D341Med (cell line): ENCODE measurements at regions not wholly inside any gene's neighbourhood (a gene's known extent, or its start where the extent isn't known, plus 50 kb on each side); places are given as distances from the start of the nearest gene placed in this dataset.

Experiments used
- DNase-seq: peaks from one replicate; pipeline ENCODE4 v3.0.0; 2012; ENCODE audit warnings: low spot score

DNA sequence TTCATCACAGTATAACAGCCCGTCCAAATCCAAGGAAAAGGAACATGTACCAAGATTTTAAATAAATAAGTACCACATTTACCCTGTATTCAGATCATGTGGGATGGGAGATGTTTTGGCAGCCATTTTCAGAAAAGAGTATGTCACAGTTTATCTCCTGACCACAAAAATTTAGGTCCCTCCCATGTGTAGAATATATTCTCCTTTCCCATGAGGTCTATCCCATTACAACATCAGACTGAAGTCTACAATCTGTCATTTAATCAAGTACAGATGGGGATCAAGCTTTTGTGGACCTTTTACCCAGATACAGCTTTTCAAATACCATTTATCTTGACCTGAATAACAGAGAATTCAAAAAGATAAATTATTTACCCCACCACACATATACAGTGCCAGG is 444.5 kb downstream of the PLOD2 start:
- DNase-seq, result no peak

DNA sequence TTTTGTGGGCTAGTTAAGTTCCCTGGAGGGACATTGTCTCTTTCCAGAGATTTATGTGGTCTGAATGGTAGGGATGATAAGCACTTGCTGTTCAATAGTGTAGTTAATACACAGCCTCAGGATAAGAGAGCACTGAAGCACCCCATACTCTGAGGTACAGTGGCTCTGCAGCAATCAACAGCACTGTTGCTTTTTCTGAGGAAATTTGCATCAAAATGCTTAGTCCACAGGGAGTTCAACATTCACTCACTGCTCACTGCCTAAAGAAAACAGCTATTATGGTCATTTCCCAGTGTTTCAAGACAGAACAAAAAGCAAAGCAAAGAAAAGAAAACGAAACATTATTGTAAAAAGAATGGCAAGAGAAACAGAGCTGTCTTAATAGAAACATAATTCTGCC is 441.9 kb downstream of the PLOD2 start:
- no peak for DNase-seq

DNA sequence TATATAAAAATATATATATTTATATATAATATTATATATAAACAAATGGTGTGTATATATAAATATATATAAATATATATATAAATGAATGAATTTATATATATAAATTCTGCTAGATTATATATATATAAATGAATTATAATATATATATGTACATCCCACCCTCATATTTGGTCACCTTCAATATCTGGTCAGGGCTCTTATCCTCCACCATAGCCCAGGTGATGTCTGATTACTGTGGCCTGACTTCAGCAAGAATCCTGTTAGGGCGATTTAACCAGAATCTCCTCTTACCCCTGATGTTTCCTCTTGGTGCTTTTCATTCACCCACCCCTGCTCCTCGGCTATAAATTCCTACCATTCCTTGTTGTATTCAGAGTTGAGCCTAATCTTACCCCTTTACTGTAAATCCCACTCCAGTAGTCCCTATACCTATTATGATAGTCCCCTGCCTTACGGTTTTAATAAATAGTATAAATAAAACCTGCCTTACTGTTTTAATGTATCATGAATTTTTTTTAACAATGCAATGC is 439.6 kb downstream of the PLOD2 start:
- DNase-seq, result no peak

DNA sequence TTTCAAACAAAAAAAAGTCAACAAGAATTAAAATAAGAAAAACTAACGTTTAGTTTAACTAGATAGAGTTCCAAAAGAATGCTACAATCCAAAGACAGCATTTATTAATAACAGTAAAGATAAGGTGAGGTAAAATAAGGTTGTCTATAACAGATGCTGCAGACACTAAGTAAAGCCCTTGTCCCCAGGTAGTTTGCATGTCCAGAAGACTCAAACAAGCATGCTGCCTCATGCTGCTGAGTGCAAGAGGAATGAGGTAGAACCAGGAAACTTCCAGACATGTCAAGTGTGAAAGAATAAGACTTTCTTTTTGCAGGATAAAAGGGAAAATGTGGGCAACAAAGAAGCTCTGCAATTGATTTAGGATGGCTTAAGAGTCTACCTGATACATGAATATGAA is 439.2 kb downstream of the PLOD2 start:
- DNase-seq, result no peak

DNA sequence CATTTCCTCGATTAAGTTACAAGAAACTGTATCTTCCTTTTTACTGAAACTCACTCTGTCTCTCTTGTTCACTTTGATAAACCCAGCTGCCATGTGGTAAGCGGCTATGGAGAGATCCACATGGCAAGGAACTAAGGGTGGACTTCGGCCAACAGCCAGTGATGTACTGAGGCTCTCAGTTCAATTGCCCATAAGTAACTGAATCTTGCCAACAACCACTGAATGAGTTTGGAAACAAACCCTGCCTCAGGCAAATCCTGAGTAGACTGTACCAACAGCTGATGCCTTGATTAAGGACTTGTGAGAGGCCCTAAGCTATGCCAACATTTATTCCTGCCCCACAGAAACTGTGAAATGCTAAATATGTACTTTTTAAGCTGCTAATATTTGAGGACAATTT is 433.5 kb downstream of the PLOD2 start:
- no peak for DNase-seq

DNA sequence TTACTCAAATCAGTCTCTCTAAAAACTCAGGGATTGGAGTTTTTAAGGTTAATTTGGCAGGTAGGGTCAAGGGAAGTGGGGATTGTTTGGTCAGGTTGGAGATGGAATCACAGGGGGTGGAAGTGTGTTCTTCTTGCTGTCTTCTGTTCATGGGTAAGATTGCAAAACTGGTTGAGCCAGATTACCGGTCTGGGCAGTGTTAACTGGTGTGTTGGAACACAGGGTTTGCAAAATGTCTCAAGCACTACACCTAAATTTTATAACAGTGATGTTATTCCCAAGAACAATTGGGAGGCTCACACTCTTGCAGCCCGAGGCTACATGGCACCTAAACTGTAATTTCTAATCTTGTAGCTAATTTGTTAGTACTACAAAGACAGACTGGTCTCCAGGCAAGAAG is 425.4 kb downstream of the PLOD2 start:
- DNase-seq, result no peak

DNA sequence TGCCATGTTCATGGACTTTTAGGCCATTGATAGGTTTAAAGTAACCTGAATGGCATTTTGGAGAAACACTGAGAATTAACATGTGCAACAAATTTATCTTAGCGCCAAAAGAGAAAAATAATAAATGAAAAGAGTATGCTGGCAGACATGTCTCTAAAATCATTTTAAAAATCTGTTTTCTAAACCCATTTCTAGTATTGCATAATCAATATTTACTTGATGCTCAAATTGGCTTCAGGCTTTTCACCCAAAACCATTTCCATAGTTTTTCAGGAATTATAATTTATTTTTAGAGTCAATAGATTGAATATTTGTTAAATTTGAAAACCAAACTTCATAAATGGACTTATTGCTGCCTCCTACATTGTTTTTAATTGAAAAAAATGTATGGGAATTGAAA is 423.0 kb downstream of the PLOD2 start:
- DNase-seq, result no peak

DNA sequence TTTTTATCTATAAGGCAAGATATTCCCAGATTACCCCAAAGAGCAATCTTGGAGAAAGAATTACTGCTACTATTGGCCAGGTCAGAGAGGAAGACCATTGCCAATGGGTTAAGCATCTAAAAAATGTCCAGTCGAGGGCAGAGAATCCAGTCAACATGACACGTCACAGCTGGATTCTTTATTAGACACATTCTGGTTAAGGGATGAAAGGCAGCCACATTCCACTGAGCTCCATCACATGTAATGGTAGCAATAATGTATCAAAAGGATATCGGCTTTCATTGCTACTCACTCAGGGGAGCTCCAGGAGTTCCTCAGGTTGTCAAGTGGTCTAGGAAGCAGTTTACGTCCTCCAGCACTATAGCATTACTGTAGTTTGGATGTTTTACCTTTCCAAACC is 421.1 kb downstream of the PLOD2 start:
- DNase-seq, result no peak

DNA sequence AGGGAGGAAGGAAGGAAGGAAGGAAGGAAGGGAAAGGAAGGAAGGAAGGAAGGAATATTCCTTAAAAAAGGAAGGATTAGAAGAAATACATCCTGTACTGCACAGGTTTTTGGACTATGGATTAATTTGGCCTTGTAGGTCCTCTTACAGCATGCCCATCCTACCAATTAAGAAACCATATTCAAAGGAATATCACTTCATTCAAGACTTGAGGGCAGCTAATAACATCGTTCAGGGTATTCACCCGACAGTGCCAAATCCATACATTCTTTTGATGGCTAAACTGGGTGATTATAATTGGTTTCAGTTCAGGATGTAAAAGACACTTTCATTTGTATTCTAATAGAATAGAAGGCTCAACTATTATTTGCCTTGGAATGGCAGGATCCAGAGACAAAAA is 410.3 kb downstream of the PLOD2 start:
- no peak for DNase-seq

DNA sequence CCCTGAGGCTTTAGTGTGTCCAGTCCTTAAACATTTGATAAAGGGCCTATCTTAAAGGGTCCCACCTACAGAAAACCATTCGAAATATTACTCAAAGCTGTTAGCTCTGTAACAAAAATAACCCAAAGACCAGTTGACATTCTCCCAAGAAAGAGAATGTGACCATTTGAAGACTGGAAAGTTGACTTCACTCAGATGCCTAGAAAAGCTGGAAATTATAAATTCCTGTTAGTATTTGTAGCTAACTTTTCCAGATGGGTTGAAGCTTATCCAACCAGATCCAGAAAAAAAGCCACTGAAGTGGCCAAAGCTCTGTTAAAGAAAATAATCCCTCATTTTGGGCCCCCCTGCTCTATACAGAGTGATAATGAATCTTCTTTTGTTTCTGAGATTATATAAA is 408.4 kb downstream of the PLOD2 start:
- no peak for DNase-seq

DNA sequence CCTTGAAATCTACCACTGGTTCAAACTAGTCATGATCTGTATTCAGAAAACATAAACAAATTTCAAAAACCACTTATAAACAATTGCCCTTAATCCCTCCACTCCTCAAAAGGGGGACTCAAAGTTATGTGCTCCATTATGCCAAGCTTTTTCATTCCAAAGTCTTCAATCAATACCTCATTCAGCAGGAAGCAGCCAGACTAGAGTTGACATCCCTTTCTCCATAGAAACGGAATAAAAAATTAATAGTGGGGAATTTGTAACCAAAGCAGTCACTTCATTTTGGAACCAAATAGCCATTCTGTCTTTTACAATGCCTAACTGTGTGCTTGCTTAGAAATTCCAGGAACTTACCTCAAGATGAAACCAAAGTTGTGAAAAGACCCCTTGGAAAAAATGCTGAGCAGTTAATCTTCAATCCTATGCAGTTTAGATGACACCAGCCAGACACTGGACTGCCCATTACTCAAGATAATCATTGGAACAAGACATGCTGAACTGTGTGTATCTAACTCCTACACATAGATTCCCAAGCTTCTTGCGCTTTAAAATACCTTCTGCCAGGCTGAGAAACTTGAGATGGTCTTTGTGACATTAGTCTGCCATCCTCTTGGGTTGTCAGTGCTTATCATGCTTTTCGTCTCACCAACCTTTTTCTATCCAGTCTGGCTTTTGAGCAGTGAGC is 406.2 kb downstream of the PLOD2 start:
- DNase-seq, result no peak

DNA sequence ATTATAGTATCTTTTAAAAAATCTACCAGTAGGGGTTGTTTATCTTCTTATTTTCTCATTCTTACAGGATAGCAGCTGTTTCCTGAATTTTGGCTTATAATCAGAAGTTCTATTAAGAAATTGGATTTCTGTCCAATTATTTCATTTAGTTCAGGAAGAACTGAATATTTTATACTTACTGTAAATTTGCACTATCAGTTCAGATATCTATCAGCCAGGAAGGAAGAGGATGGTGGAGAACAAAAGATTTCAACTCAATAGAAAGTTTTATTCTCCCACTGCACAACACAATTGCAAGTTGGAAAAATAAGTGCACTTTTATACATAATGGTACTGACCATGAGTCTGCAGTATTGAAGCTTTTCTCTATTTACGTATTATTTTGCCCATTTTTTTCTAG is 400.9 kb downstream of the PLOD2 start:
- no peak for DNase-seq

DNA sequence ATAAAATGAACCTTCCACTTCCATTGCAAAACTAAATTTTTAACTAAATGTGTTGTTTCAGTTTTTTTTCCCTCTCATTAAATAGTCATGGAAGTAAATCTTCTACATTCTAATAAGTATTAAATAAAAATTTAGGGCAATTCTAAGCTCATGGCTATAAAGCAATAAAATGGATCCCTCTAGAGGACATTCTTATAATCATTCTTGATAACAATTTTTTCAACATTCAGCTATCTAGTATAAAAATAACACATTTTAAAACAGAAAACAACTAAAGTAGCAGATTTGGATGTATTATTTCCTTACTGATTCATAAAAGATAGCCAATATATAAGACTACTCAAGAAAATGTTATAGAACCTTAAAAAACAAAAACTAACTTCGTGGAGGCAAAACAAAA is 393.1 kb downstream of the PLOD2 start:
- no peak for DNase-seq

DNA sequence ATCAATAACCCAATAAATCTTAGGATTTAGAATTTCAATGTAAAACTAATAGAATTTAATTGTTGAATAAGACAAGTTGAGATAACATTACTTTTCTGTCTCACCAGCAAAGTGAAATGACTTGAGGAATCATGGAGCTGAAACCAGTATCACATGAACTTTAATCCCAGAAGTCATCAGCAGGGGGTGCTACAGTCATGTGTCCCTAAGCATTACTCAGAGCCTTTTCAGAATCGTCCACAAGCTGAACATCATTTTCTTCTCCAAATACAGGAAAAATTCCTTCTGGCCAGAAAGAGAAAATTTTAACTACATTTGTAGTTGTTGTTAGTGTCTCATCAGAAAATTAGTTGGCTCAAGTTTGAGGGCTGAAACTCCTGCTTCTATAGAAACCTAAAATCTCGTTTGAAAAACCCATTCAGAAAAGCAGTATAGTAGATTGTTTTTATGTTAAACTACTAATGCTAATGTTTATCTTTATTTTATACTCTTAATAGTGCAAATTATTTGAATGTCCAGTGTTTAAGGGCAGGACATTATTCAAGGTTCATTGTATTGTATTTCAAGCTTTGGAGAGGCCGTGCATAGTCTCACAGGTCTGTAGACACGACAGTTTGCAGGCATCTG is 384.1 kb downstream of the PLOD2 start:
- DNase-seq, result peak; percentile 47

DNA sequence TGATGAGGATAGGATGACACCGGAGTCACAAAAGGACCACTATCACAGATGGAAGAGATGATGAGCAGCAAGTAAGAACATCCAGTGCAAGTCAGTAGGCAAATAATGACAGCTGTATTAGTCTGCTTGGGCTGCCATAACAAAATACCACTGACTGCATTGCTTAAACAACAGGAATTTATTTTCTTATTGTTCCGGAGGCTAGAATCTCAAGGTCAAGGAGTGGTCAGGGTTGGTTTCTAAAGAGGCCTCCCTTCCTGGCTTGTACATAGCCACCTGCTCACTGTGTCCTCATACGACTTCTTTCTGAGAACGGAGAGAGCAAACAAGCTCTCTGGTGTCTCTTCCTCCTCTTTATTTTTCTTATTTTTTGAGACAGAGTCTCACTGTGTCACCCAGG is 380.7 kb downstream of the PLOD2 start:
- DNase-seq, result no peak

DNA sequence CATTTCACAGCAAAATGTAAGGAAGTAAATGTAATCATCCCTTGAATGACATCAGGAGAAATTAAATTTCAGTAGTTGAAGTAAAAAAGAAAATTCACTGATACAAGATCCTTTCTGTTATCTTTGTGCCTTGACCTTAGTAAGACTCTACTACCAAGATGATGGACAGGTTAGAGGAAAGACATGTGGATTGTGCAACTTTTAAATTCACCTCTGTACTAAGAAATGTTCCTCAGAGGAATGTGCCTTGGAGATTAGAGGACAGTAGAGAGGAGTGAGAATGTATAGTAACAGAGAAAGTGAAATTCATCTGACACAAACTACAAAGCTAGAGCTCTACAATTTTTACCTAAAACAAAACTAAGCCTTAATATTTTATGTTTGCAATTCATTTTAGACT is 375.3 kb downstream of the PLOD2 start:
- no peak for DNase-seq

DNA sequence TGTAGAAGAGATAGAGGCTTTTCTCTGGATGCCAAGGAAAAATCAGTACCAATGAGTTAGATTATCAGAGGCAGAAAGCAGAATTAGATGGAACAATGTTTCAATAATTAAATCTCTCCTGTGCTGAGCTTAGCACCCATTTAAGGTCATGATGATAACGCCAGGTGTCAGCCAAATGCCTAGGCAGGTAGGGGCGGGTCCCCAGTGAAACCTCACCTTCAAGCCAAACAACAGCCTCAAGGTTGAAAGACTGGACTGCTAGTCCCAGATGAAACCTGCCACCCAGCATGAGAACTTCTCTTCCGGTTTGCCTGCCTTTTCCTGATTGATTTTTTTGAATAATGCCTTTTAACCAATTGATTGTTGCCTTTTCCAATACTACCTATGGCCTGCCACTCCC is 363.0 kb downstream of the PLOD2 start:
- DNase-seq, result no peak

DNA sequence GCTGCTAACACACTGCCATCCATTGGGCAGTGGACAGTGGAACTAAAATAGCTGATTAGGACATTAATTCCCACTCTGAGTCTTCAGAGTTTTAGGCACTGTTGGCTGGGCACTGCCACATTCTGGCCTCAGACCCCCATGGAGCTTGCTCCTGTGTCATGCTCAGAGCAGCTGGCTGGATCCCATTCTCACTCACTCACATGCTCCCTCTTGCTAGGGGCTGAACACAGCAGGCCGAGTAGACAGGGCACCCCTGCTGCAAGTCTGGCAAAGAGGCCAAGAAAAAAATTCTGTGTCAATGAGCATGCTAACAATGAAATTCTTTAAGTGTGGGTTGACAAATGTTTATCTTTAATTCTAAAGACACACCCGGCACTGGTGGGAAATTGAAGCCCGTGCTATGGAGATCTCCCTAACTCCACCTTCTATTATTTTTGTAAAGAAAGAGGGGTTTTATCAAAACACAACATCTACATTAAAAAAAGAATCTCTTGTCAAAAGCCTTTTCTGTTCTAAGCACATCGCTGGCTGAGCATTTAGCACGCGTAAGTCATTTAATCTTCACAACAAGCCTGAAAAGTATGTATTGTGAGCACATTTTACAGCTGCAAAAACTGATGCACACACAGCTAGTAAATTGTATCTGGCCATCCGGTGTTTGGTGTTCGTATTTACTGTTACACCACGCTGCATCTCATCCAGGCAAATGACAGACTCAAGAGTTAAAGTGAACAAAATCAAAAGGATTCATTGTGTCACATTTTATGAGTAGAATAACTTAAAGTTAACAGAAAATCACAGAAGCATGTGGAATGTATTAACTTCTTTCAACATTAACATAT is 362.1 kb downstream of the PLOD2 start:
- no peak for DNase-seq

DNA sequence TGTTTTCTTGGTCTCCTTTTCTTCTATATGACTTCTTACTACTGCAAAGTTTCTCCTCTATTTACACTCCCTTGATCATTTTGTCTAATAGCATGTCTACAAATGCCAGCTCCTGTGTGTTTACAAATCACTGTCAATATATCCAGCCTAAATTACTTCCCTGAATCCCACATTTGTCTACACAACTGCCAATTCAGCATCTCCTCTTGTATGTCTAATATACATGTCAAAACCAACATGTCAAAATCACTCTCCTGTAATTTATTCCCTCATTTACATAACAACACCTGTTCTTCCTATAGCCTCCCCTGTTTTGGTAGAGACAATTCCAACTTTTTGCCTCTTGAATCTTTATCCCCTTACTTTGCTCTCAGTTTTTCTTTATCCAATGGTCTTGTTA is 359.3 kb downstream of the PLOD2 start:
- no peak for DNase-seq

DNA sequence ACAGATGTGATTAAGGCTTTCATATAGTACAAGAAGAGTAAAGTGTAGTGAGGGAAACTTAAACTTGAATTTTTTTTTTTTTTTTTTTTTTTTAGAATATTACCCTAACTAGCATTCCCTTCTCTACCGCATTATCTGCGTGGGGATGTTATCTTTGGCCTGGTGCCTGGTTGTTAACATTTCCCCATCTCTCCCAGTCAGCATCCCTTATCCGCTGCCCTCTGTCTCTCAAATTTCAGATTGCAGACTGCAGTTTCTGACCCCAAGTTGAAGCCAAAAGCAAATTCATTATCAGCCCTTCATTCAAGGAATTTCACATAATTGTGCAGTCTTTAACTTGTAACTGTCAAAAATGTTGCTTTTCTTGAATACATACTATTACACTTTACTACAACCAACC is 353.0 kb downstream of the PLOD2 start:
- peak; percentile 48 for DNase-seq

DNA sequence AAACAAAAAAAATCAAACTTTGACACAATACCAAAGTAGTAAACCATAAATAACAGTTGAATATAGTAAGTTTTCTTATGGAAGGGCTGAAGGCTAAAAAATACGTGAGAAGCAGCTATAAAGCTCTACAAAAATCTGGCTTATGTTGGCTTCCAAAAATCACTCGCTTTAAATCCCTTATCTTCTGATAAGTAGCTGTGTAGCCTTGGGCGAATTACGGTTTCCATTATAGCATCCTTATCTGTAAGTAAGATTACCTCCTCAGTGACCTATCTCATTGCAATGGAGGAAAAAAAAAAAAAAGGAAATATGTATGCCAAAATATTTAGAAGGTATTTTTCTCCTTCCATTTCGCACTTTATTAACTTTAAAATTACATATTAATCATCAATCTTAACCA is 348.6 kb downstream of the PLOD2 start:
- no peak for DNase-seq

DNA sequence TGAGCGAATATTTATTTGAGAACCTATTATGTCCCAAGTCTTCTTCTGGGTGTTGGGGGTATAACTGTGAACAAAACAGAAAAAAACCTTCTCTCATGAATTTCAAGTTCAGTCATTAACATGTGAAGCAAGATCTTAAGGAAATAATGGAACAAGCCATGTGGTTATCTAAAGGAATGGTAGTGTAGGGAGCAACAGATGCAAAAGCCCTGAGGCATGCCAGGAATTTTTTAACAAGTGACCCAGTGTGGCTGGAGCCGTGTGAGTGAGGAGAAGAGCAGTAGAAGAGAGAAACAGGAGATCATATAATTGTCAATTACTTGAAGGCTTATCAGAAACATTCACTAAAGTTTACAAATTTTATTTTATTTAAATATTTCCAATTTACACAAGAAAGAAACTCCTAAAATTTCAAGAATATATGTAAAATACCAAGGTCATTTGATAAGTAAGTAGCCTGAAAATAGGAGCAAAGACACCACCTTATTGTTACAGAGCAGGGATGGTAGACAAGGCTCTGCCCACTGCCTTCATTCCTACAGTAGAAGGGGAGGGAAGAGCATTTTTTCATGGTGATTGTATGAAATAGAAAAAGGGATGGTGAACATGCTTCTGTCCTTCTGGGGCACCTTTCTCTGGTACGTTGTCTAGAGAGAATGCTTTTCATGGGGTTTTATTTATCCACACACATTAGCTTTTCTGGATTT is 345.1 kb downstream of the PLOD2 start:
- DNase-seq, result no peak
